ENCODE measurements at regions not wholly inside any gene's neighbourhood (a gene's known extent, or its start where the extent isn't known, plus 50 kb on each side); places are given as distances from the start of the nearest gene placed in this dataset.

DNA sequence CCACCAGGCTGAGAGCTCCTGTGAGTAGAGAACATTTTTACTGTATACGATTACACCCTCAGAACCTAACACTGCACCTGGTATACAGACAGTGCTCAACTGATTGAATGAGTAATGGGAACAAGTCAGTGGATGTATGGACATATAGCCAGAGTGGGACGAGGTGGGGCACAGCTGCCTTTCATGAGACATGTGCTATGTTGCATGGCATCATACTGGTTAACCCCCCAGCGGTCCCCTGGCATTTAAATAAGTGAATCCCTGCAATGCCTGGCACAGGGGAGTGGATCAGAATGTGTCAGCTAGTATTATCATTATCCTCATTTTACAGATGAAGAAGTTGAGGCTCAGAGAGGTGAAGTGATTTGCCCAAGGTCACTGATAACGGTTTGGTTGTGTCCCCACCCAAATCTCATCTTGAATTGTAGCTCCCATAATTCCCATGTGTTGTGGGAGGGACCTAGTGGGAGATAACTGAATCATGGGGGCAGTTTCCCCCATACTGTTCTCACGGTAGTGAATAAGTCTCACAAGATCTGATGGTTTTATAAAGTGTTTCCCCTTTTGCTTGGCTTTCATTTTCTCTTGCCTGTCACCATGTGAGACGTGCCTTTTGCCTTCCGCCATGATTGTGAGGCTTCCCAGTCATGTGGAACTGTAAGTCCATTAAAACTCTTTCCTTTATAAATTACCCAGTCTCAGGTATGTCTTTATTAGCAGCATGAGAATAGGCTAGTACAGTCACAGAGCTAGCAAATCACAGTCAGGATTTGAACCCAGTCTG is 56.0 kb upstream of the ATP2B2 start:
- no peak for DNase-seq (ENCODE audit: low read depth)
- TF ChIP-seq, protein P1, sequence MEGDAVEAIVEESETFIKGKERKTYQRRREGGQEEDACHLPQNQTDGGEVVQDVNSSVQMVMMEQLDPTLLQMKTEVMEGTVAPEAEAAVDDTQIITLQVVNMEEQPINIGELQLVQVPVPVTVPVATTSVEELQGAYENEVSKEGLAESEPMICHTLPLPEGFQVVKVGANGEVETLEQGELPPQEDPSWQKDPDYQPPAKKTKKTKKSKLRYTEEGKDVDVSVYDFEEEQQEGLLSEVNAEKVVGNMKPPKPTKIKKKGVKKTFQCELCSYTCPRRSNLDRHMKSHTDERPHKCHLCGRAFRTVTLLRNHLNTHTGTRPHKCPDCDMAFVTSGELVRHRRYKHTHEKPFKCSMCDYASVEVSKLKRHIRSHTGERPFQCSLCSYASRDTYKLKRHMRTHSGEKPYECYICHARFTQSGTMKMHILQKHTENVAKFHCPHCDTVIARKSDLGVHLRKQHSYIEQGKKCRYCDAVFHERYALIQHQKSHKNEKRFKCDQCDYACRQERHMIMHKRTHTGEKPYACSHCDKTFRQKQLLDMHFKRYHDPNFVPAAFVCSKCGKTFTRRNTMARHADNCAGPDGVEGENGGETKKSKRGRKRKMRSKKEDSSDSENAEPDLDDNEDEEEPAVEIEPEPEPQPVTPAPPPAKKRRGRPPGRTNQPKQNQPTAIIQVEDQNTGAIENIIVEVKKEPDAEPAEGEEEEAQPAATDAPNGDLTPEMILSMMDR (conservative IDR thresholded peaks at IDR 0.05; ENCODE audit: low read depth, low read length), result no peak
- H3K4me3 ChIP-seq (ENCODE audit: low read depth, low read length), result no peak overlapping the region

DNA sequence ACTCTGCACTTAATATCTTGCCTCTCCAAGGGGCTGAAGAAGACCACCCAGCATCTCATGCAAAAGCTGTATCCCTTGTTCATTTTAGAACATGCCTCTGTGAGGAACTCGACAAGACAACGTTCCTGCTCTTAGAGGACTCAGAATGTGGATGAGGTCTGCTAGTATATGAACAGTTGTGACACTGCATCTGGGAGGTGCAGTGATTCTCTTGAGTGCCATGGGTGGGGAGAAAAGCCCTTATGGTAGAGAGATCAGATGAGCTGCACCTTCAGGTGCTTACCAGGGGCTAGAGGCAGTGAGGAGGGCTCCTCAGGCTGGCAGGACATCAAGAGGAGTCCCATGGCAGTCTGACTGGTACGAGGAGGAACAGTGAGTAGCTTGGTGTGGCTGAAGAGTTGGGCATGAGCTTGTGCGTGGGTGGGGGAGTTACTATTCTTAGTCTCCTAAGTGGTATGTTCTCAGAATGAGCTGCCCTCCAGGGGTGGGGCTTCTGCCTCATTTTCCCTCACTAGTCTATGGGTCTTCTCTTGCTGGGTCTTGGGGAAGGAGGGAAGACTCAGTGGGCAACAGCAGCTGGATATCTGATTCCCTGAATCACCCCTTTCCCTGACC is 56.7 kb upstream of the ATP2B2 start:
- TF ChIP-seq, protein P1 (conservative IDR thresholded peaks at IDR 0.05; ENCODE audit: low read depth, low read length), result no peak
- no peak for DNase-seq (ENCODE audit: low read depth)
- H3K4me3 ChIP-seq (ENCODE audit: low read depth, low read length), result no peak overlapping the region

DNA sequence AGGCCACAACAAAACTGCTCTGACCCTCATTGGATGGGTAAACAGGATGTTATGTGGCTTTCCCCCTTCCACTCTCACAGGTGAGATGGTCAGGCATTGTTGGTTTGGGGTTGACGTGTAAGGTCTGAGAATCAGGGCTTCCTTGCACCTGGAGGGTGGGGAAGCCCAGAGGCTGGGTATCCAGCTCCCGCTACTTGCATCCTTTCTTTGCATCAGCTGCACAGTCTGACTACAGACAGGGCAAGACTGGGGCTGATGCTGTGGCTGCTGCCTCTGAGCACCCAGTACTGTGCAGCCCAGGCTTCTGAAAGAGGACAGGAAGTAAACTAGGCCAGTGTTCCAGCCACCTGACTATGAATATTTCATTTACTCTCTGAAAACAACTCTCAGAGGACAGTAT is 58.0 kb upstream of the ATP2B2 start:
- TF ChIP-seq, protein P1 (conservative IDR thresholded peaks at IDR 0.05; ENCODE audit: low read depth, low read length), result no peak
- no peak overlapping the region for H3K4me3 ChIP-seq (ENCODE audit: low read depth, low read length)
- DNase-seq (ENCODE audit: low read depth), result no peak

DNA sequence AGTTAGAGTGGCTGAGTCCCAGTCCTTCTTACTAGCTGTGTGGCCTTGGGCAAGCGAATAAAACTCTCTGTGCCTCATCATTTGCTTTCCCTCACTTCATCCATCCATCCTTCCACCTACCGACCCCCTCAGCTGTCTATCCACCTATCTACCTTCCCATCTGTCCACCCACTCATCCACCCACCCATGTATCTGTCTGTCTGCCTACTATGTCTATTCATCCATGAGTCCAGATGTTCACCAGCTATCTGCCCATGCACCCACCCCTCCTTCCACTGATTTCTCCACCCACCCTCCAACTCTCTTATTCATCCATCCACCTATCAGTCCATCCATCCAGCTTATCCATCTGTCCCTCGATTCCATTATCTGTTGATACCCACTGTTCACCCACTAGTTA is 60.4 kb upstream of the ATP2B2 start:
- DNase-seq (ENCODE audit: low read depth), result no peak
- TF ChIP-seq, protein P1 (conservative IDR thresholded peaks at IDR 0.05; ENCODE audit: low read depth, low read length), result no peak

DNA sequence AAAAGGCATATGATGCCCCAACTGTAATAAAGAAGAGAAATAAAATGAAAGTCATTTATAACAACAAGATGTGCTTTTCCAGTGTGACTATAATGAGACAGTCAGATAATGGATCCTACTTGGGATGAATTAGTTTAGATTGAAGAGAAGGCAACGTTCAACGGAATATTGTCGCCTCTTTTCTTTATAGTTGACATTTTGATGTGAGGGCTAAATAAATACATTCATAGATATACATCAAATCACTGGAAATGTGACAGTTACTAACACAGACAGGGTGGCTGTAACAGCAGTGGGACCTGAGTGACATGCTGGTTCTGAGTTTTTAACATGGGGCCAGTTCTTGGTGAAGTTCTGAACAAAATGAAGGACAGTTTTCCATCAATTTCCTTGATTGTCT is 61.1 kb upstream of the ATP2B2 start:
- DNase-seq (ENCODE audit: low read depth), result no peak
- TF ChIP-seq, protein P1 (conservative IDR thresholded peaks at IDR 0.05; ENCODE audit: low read depth, low read length), result no peak
- H3K4me3 ChIP-seq (ENCODE audit: low read depth, low read length), result no peak overlapping the region

More for the DNA sequence above, 60.4 kb upstream of the ATP2B2 start:
- no peak overlapping the region for H3K4me3 ChIP-seq (ENCODE audit: low read depth, low read length)

DNA sequence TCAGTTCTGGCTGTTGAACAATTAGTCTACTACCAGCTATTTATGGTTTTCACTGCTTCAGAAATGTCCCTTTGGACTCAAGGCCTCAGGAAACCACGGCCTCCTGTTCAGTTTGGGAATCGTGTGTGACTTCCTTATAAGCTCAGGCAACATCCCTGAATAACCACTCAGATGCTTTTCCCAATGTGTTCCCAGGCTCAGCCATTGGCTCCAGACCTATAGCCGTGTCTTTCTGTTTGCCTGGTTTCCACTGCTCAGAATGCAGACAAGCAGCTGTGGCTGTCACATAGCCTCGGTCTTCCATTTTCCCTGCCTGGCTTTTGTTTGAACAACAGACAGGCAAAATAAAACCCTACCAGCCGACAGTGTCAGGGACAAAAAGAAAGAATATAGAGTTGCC is 63.2 kb upstream of the ATP2B2 start:
- TF ChIP-seq, protein P1 (conservative IDR thresholded peaks at IDR 0.05; ENCODE audit: low read depth, low read length), result no peak
- no peak overlapping the region for H3K4me3 ChIP-seq (ENCODE audit: low read depth, low read length)
- DNase-seq (ENCODE audit: low read depth), result no peak

All from epithelial cell of proximal tubule (primary cell).